SK-N-SH (cell line): ENCODE measurements at regions not wholly inside any gene's neighbourhood (a gene's known extent, or its start where the extent isn't known, plus 50 kb on each side); places are given as distances from the start of the nearest gene placed in this dataset.

ENCODE experiments used
- CTCF ChIA-PET: fragments of 300-600, 350-600 bp; formaldehyde crosslinking; extraction: SDS; loops from one replicate; lab custom pipeline; 2021; lab: Yijun Ruan, JAX
- POLR2A ChIA-PET: fragments of 350-600 bp; sonication (Branson Sonifier 250); formaldehyde crosslinking; extraction: SDS; loops from one replicate; lab custom pipeline; 2020; ENCODE audit warnings: antibody characterized with exemption, inconsistent platforms; lab: Yijun Ruan, JAX
- DNase-seq: peaks from one replicate; pipeline ENCODE4 v3.0.0; 2012
- H2AFZ ChIP-seq: fragments of 200-600 bp; sonication (generic); 2 replicates; pipeline ENCODE4 v1.8.1; 2016; ENCODE audit warnings: antibody characterized with exemption, mild to moderate bottlenecking, low read depth
- H3F3A ChIP-seq: fragments of 200-600 bp; sonication (generic); replicated peaks from 2 replicates; pipeline ENCODE3; 2016; ENCODE audit warnings: antibody characterized with exemption, mild to moderate bottlenecking; ENCODE audit not compliant: insufficient read depth
- H3K27ac ChIP-seq, 2 experiments: fragments of 200-500 bp in 1 of 2; fragments of 200-600 bp in 1 of 2; sonication (Bioruptor generic) in 1 of 2; sonication (generic), shearing (Covaris generic) in 1 of 2; 2 replicates each; pipeline versions ENCODE4 v1.5.1 to v1.6.1; 2014 to 2016; ENCODE audit warnings: low read depth in 2 of 2, inconsistent platforms in 1 of 2, low read length in 1 of 2, mild to moderate bottlenecking in 1 of 2, mixed read lengths in 1 of 2
- H3K27me3 ChIP-seq: fragments of 200-600 bp; sonication (generic), shearing (Covaris generic); 2 replicates; pipeline ENCODE4 v1.6.1; 2016; ENCODE audit warnings: mixed run types; ENCODE audit not compliant: insufficient read depth
- H3K36me3 ChIP-seq, 2 experiments: fragments of 200-500 bp in 1 of 2; fragments of 200-600 bp in 1 of 2; sonication (Bioruptor generic) in 1 of 2; sonication (generic) in 1 of 2; replicated peaks in 1 of 2; 2 replicates each; pipeline versions ENCODE3 to v1.5.1; 2014 to 2016; ENCODE audit warnings: low read length in 1 of 2, mild to moderate bottlenecking in 1 of 2; ENCODE audit not compliant: insufficient read depth in 2 of 2, control insufficient read depth in 1 of 2
- H3K4me1 ChIP-seq, 2 experiments: fragments of 200-500 bp in 1 of 2; fragments of 200-600 bp in 1 of 2; sonication (Bioruptor generic) in 1 of 2; sonication (generic), shearing (Covaris generic) in 1 of 2; 2 replicates each; pipeline versions ENCODE4 v1.5.1 to v1.6.1; 2014 to 2016; ENCODE audit warnings: low read depth in 1 of 2, low read length in 1 of 2, mixed run types in 1 of 2; ENCODE audit not compliant: insufficient read depth in 2 of 2, control insufficient read depth in 1 of 2
- H3K4me2 ChIP-seq: fragments of 200-600 bp; sonication (generic), shearing (Covaris generic); 2 replicates; pipeline ENCODE4 v1.6.1; 2017; ENCODE audit warnings: mixed run types
- H3K4me3 ChIP-seq, 2 experiments: fragments of 200-500 bp in 1 of 2; fragments of 200-600 bp in 1 of 2; sonication (Bioruptor generic) in 1 of 2; sonication (generic), shearing (Covaris generic) in 1 of 2; 2 replicates each; pipeline versions ENCODE4 v1.5.1 to v1.8.1; 2014 to 2016; ENCODE audit warnings: low read depth in 2 of 2, inconsistent platforms in 1 of 2, low read length in 1 of 2, mild to moderate bottlenecking in 1 of 2, mixed read lengths in 1 of 2, moderate library complexity in 1 of 2
- H3K79me2 ChIP-seq: fragments of 200-600 bp; sonication (generic); 2 replicates; pipeline ENCODE4 v1.8.1; 2017; ENCODE audit warnings: mild to moderate bottlenecking; ENCODE audit not compliant: insufficient read depth
- H3K9ac ChIP-seq: fragments of 200-600 bp; sonication (generic); 2 replicates; pipeline ENCODE4 v1.6.1; 2017; ENCODE audit warnings: mixed run types
- H3K9me2 ChIP-seq: fragments of 200-600 bp; sonication (generic); 2 replicates; pipeline ENCODE4 v1.6.1; 2017; ENCODE audit warnings: mixed run types
- H3K9me3 ChIP-seq: fragments of 200-600 bp; sonication (generic); 2 replicates; pipeline ENCODE4 v1.6.1; 2017; ENCODE audit warnings: mixed run types, mild to moderate bottlenecking, moderate library complexity
- H4K20me1 ChIP-seq: fragments of 200-600 bp; sonication (generic); 2 replicates; pipeline ENCODE4 v1.6.1; 2017; ENCODE audit warnings: mild to moderate bottlenecking, mixed run types; ENCODE audit not compliant: insufficient read depth
- FOXJ3 ChIP-seq: sonication (generic); formaldehyde crosslinking; IDR thresholded peaks from 2 replicates; pipeline ENCODE4 v1.5.1; 2020; ENCODE audit warnings: mild to moderate bottlenecking, missing genetic modification reagents
- GABPA ChIP-seq: IDR thresholded peaks from 2 replicates; pipeline ENCODE4 v1.4.0; 2012; ENCODE audit warnings: low read depth, mild to moderate bottlenecking
- NFIC ChIP-seq: IDR thresholded peaks from 2 replicates; pipeline ENCODE4 v1.4.0; 2012; ENCODE audit warnings: borderline replicate concordance
- NRF1 ChIP-seq: IDR thresholded peaks from 2 replicates; pipeline ENCODE4 v1.6.1; 2012; ENCODE audit warnings: low read depth, mild to moderate bottlenecking, low read length
- POLR2AphosphoS5 ChIP-seq: IDR thresholded peaks from 2 replicates; pipeline ENCODE4 v1.6.1; 2012; ENCODE audit warnings: low read depth, low read length
- RFX5 ChIP-seq: IDR thresholded peaks from 2 replicates; pipeline ENCODE4 v1.6.1; 2012; ENCODE audit warnings: mild to moderate bottlenecking, improper control_type of control experiment, low read length
- WGBS: methylation state at CpG from one replicate; pipeline ENCODE4 v1.1.6; 2017; ENCODE audit warnings: low lambda C conversion rate; 5-methylcytosine and 5-hydroxymethylcytosine counted together
- TF ChIP-seq, protein P1 (sequence below): IDR thresholded peaks from 2 replicates; pipeline ENCODE4; 2012
- TF ChIP-seq, protein P2 (sequence below): IDR thresholded peaks from 2 replicates; pipeline ENCODE4 v1.4.0; 2012; ENCODE audit warnings: low read depth, borderline replicate concordance
- TF ChIP-seq, protein P3 (sequence below): IDR thresholded peaks from 2 replicates; pipeline ENCODE4 v1.4.0; 2012; ENCODE audit warnings: low read depth
- TF ChIP-seq, protein P4 (sequence below): IDR thresholded peaks from 2 replicates; pipeline ENCODE4 v1.6.1; 2012; ENCODE audit warnings: mild to moderate bottlenecking, low read depth, low read length, moderate library complexity

DNA sequence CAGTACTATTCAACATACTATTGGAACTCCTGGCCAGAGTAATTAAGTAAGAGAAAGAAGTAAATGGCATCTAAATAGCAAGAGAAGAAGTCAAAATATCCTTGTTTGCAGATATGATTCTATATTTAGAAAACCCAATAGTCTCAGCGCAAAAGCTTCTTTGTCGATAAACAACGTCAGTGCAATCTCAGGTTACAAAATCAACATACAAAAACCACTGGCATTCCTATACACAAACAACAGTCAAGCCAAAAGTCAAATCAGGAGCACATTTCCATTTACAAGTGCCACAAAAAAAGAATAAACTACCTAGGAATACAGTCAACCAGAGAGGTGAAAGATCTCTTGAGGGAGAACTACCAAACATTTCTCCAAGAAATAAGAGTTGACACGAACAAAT lies 1901.9 kb upstream of the ACO1 start:
- TF ChIP-seq, protein P1, sequence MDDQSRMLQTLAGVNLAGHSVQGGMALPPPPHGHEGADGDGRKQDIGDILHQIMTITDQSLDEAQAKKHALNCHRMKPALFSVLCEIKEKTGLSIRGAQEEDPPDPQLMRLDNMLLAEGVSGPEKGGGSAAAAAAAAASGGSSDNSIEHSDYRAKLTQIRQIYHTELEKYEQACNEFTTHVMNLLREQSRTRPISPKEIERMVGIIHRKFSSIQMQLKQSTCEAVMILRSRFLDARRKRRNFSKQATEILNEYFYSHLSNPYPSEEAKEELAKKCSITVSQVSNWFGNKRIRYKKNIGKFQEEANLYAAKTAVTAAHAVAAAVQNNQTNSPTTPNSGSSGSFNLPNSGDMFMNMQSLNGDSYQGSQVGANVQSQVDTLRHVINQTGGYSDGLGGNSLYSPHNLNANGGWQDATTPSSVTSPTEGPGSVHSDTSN = no peak
- TF ChIP-seq, all 33 proteins: peak for 0
- 84% methylated on average over 4 of the region's 4 CpGs for WGBS
- H3K9me2 ChIP-seq = no peaks in the 10 kb centered on the region
- no peak for DNase-seq
- H3K79me2 ChIP-seq = no peaks in the 10 kb centered on the region
- no peak overlapping the region for H3K4me2 ChIP-seq
- CTCF ChIA-PET = no interaction called here
- H3K27ac ChIP-seq = no peak overlapping the region
- H3K36me3 ChIP-seq = no peaks in the 10 kb centered on the region
- no peak overlapping the region for H3K4me3 ChIP-seq
- H4K20me1 ChIP-seq = no peaks in the 10 kb centered on the region
- H2AFZ ChIP-seq = no peak overlapping the region
- H3K27me3 ChIP-seq = no peaks in the 10 kb centered on the region
- no peak overlapping the region for H3K9ac ChIP-seq
- POLR2A ChIA-PET = no interaction called here
- no peaks in the 10 kb centered on the region for H3K9me3 ChIP-seq
- no peaks in the 10 kb centered on the region for H3K4me1 ChIP-seq
- H3F3A ChIP-seq = peaks cover 3% of the 10 kb centered on the region

DNA sequence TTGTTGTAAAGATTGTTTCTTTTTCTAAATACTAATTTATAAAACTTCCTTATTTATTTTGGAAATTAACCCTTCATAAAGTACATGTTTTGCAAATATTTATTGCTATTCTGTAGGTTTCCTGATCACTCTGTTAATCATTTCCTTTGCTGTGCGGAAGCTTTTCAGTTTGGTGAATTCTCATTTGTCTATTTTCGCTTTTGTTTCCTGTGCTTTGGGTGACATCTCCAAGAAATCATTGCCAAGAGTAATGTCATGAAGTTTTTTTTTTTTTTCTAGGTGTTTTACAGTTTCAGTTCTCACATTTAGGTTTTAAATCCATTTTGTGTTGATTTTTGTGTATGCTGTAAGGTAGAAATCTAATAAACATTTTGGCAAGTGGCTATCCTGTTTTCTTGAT lies 1899.8 kb upstream of the ACO1 start:
- Histone ChIP-seq H3F3A (peaks cover 3% of the 10 kb centered on the region), H3K4me1 (no peaks in the 10 kb centered on the region), H3K79me2 (no peaks in the 10 kb centered on the region), H3K9ac (no peak overlapping the region), H3K4me2 (no peak overlapping the region), H3K9me2 (no peaks in the 10 kb centered on the region), H3K27me3 (no peaks in the 10 kb centered on the region), H3K4me3 (no peak overlapping the region), H2AFZ (no peak overlapping the region), H3K36me3 (no peaks in the 10 kb centered on the region), H4K20me1 (no peaks in the 10 kb centered on the region), H3K9me3 (no peaks in the 10 kb centered on the region), H3K27ac (no peak overlapping the region)
- WGBS = 75% methylated on average over 2 of the region's 2 CpGs
- ChIA-PET POLR2A (no interaction called here), CTCF (no interaction called here)
- TF ChIP-seq, protein P2, sequence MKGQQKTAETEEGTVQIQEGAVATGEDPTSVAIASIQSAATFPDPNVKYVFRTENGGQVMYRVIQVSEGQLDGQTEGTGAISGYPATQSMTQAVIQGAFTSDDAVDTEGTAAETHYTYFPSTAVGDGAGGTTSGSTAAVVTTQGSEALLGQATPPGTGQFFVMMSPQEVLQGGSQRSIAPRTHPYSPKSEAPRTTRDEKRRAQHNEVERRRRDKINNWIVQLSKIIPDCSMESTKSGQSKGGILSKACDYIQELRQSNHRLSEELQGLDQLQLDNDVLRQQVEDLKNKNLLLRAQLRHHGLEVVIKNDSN = no peak
- no peak for TF ChIP-seq RFX5
- no peak for TF ChIP-seq NFIC
- TF ChIP-seq POLR2AphosphoS5 = no peak
- TF ChIP-seq FOXJ3 (CRISPR knock-in tag) = no peak
- no peak for TF ChIP-seq GABPA
- TF ChIP-seq, protein P3, sequence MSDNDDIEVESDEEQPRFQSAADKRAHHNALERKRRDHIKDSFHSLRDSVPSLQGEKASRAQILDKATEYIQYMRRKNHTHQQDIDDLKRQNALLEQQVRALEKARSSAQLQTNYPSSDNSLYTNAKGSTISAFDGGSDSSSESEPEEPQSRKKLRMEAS = no peak
- TF ChIP-seq, protein P1 = no peak
- TF ChIP-seq, protein P4, sequence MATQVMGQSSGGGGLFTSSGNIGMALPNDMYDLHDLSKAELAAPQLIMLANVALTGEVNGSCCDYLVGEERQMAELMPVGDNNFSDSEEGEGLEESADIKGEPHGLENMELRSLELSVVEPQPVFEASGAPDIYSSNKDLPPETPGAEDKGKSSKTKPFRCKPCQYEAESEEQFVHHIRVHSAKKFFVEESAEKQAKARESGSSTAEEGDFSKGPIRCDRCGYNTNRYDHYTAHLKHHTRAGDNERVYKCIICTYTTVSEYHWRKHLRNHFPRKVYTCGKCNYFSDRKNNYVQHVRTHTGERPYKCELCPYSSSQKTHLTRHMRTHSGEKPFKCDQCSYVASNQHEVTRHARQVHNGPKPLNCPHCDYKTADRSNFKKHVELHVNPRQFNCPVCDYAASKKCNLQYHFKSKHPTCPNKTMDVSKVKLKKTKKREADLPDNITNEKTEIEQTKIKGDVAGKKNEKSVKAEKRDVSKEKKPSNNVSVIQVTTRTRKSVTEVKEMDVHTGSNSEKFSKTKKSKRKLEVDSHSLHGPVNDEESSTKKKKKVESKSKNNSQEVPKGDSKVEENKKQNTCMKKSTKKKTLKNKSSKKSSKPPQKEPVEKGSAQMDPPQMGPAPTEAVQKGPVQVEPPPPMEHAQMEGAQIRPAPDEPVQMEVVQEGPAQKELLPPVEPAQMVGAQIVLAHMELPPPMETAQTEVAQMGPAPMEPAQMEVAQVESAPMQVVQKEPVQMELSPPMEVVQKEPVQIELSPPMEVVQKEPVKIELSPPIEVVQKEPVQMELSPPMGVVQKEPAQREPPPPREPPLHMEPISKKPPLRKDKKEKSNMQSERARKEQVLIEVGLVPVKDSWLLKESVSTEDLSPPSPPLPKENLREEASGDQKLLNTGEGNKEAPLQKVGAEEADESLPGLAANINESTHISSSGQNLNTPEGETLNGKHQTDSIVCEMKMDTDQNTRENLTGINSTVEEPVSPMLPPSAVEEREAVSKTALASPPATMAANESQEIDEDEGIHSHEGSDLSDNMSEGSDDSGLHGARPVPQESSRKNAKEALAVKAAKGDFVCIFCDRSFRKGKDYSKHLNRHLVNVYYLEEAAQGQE = no peak
- no peak for TF ChIP-seq NRF1
- DNase-seq = no peak
